Liver (tissue), 3 donors: ENCODE measurements at regions not wholly inside any gene's neighbourhood (a gene's known extent, or its start where the extent isn't known, plus 50 kb on each side); places are given as distances from the start of the nearest gene placed in this dataset.

ENCODE experiments used
- FOXA2 ChIP-seq: IDR thresholded peaks from 2 replicates; pipeline ENCODE4 v1.6.1; 2016; ENCODE audit warnings: antibody characterized with exemption
- JUND ChIP-seq, 2 donors: IDR thresholded peaks; 2 replicates each; pipeline ENCODE4 v1.6.1; 2016; ENCODE audit warnings: antibody characterized with exemption in 2 of 2
- TAF1 ChIP-seq: conservative IDR thresholded peaks from 2 replicates; pipeline ENCODE4 v1.6.1; 2016; ENCODE audit warnings: antibody characterized with exemption, mild to moderate bottlenecking
- TF ChIP-seq, protein P1 (sequence below): IDR thresholded peaks from 2 replicates; pipeline ENCODE4 v1.6.1; 2016; ENCODE audit warnings: antibody characterized with exemption
- TF ChIP-seq, protein P2 (sequence below): fragments of 150-350 bp; IDR thresholded peaks from 2 replicates; pipeline ENCODE4 v1.5.1; 2017; ENCODE audit warnings: improper control_type of control experiment, low read depth, low read length; ENCODE audit not compliant: missing input control
- TF ChIP-seq, protein P3 (sequence below): IDR thresholded peaks from 2 replicates; pipeline ENCODE4 v1.6.1; 2016; ENCODE audit warnings: antibody characterized with exemption
- donor health status: healthy.
- donor health status: healthy.

DNA sequence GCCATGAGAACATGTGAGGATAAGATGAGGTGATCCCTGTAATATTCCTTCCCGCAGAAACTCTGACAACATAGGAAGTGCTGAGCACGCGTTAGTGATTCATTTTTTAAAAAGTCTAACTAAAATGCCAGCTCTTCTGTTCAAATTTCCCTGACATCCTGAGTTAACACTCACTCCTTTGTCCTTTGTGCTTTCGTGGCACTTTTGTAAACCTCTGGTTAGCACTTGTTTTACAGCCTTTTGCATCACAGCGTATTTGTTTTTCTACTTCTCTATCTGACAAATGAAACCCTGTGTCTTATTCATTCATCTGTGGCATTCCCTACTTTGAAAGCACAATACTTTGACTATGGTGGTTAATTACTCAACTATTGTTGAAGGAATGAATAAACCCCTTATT lies 313.6 kb downstream of the NUAK1 start:
- TF ChIP-seq, protein P1, sequence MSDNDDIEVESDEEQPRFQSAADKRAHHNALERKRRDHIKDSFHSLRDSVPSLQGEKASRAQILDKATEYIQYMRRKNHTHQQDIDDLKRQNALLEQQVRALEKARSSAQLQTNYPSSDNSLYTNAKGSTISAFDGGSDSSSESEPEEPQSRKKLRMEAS, result no peak
- TF ChIP-seq, protein P2, sequence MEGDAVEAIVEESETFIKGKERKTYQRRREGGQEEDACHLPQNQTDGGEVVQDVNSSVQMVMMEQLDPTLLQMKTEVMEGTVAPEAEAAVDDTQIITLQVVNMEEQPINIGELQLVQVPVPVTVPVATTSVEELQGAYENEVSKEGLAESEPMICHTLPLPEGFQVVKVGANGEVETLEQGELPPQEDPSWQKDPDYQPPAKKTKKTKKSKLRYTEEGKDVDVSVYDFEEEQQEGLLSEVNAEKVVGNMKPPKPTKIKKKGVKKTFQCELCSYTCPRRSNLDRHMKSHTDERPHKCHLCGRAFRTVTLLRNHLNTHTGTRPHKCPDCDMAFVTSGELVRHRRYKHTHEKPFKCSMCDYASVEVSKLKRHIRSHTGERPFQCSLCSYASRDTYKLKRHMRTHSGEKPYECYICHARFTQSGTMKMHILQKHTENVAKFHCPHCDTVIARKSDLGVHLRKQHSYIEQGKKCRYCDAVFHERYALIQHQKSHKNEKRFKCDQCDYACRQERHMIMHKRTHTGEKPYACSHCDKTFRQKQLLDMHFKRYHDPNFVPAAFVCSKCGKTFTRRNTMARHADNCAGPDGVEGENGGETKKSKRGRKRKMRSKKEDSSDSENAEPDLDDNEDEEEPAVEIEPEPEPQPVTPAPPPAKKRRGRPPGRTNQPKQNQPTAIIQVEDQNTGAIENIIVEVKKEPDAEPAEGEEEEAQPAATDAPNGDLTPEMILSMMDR, result no peak
- TF ChIP-seq TAF1 (no peak), FOXA2 (no peak), JUND (IDR thresholded peaks at IDR 0.05) (no peak)
- TF ChIP-seq, protein P3, sequence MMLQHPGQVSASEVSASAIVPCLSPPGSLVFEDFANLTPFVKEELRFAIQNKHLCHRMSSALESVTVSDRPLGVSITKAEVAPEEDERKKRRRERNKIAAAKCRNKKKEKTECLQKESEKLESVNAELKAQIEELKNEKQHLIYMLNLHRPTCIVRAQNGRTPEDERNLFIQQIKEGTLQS, result no peak
